ENCODE measurements at regions not wholly inside any gene's neighbourhood (a gene's known extent, or its start where the extent isn't known, plus 50 kb on each side); places are given as distances from the start of the nearest gene placed in this dataset.

DNA sequence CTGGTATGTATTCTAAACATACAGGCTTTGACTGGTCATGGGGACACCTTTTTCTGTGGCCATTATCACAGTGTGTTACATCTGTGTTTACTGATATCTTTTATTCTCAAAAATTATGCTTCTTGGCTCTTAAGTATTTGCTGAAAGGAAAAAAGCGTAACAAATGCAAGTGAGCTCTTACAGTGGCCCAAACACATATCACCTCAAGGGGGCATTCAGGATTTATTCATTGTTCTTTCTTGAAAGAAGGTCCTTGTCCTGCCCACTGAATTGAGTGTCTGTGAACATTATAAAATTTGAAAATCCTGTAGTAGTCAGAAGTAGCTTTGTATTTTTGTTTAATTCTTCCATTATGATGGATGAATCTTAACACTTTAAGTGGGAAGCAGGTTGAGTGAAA is 454.5 kb downstream of the XIRP2 start:
- TF ChIP-seq, protein P1, sequence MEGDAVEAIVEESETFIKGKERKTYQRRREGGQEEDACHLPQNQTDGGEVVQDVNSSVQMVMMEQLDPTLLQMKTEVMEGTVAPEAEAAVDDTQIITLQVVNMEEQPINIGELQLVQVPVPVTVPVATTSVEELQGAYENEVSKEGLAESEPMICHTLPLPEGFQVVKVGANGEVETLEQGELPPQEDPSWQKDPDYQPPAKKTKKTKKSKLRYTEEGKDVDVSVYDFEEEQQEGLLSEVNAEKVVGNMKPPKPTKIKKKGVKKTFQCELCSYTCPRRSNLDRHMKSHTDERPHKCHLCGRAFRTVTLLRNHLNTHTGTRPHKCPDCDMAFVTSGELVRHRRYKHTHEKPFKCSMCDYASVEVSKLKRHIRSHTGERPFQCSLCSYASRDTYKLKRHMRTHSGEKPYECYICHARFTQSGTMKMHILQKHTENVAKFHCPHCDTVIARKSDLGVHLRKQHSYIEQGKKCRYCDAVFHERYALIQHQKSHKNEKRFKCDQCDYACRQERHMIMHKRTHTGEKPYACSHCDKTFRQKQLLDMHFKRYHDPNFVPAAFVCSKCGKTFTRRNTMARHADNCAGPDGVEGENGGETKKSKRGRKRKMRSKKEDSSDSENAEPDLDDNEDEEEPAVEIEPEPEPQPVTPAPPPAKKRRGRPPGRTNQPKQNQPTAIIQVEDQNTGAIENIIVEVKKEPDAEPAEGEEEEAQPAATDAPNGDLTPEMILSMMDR (IDR thresholded peaks at IDR 0.05) = peak; percentile 20; the same call in 1 of the 2 replicates

- TF ChIP-seq, protein P1 (IDR thresholded peaks at IDR 0.05) = no peak
Measured at GRCh38 chr2:167340322-167340721, 452.0 kb downstream of the XIRP2 start.

GRCh38 chr2:167336213-167336612 is 447.9 kb downstream of the XIRP2 start:
- TF ChIP-seq, protein P1 (IDR thresholded peaks at IDR 0.05) = no peak

DNA sequence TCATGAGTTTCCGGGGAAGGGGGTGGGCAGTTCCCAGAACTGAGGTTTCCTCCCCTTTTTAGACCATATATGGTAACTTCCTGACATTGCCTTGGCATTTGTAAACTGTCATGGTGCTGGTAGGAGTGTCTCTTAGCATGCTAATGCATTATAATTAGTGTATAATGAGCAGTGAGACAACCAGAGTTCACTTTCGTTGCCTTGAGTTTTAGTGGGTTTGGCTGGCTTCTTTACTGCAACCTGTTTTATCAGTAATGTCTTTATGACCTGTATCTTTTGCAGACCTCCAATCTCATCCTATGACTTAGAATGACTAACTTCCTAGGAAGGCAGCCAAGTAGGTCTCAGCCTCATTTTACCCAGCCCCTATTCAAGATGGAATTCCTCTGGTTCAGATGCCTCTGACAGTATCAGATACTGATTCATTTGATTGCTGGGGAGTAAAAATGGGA is 447.3 kb downstream of the XIRP2 start:
- TF ChIP-seq, protein P1 (IDR thresholded peaks at IDR 0.05) = no peak

DNA sequence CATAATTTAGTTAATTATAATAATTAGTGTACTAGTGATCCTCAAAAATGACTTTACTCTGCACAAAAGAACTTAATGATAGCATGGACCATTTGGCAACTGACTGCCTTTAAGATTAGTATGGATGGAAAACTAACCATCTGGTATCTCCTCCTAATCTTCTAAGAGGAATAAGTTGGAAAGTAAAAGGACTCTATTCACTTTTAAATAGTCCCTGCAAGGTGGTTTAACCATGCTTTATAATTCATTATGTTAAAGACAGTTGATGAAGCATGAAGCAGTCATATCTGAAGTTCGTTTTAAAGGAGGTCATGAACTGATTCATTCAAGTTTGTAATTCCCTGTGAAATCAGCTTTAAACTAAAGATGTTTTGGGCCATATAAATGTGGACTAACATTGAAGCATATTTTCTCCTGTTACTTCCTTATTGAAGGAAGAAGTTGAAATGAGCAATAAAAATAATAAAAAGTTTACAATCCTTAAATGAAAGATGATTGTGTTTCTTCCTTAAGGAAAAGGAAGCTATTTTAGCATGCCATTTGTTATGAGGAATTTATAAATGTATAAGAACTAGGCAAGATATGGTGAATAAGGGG is 446.0 kb downstream of the XIRP2 start:
- TF ChIP-seq, protein P1 (IDR thresholded peaks at IDR 0.05) = no peak

GRCh38 chr2:167333245-167333644 is 445.0 kb downstream of the XIRP2 start:
- TF ChIP-seq, protein P1 (IDR thresholded peaks at IDR 0.05) = no peak

DNA sequence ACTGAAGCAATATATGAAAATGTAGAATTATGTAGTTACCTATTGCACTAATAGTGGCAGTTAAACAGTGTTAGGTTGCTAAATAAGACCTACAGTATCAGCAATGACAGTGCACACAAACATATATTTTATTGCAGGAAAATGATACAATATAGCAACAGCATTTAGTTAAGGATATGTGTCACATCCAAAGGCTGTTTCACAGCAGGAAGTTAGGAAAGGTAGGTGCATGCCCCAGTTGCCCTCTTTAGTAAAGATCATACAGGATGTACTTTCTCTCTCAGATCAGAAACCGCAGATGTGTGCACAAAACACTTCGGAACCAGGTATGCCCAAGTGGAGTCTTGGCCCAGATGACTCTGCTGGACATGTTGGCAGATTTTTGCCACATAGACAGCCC is 444.1 kb downstream of the XIRP2 start:
- TF ChIP-seq, protein P1 (IDR thresholded peaks at IDR 0.05) = no peak
